Activated naive CD8-positive, alpha-beta T cell treated with anti-CD3 and anti-CD28 coated beads, Interleukin-2, amount 10 ng/mL, durations not matched to agents 7 days and 5 days (primary cell): ENCODE measurements at regions not wholly inside any gene's neighbourhood (a gene's known extent, or its start where the extent isn't known, plus 50 kb on each side); places are given as distances from the start of the nearest gene placed in this dataset.

Experiments used
- ATAC-seq: fragments of 150-1000 bp; cut with Tn5 transposase; one replicate; pipeline ENCODE4 v1.10.0; 2021; ENCODE audit warnings: low read depth, moderate library complexity
- POLR2A ChIA-PET: fragments of 350-600 bp; sonication (Branson Sonifier 250); formaldehyde crosslinking; loops from one replicate; lab custom pipeline; 2021; ENCODE audit warnings: antibody characterized with exemption; lab: Charles Lee
- DNase-seq: peaks from one replicate; pipeline ENCODE4 v3.0.0; 2021
- H3K27ac Mint-ChIP-seq: one replicate; pipeline ENCODE4 v1.8.0; 2022; ENCODE audit warnings: mild to moderate bottlenecking, mixed read lengths
- H3K27me3 Mint-ChIP-seq: one replicate; pipeline ENCODE4 v1.8.0; 2022; ENCODE audit warnings: mild to moderate bottlenecking, moderate library complexity, mixed read lengths
- H3K36me3 Mint-ChIP-seq: one replicate; pipeline ENCODE4 v1.8.0; 2021; ENCODE audit warnings: mild to moderate bottlenecking, mixed read lengths
- H3K4me1 Mint-ChIP-seq: one replicate; pipeline ENCODE4 v1.8.0; 2021; ENCODE audit warnings: mixed read lengths
- H3K4me3 Mint-ChIP-seq: one replicate; pipeline ENCODE4 v1.8.0; 2022; ENCODE audit warnings: mild to moderate bottlenecking, moderate library complexity, mixed read lengths
- H3K9me3 Mint-ChIP-seq: one replicate; pipeline ENCODE4 v1.8.0; 2021; ENCODE audit warnings: mixed read lengths

- Mint-ChIP-seq H3K4me1 (peaks cover 11% of the 10 kb centered on the region), H3K27ac (no peak overlapping the region), H3K9me3 (peaks cover 1% of the 10 kb centered on the region), H3K36me3 (peaks cover 1% of the 10 kb centered on the region), H3K27me3 (no peaks in the 10 kb centered on the region), H3K4me3 (no peak overlapping the region)
- ATAC-seq (no peak), DNase-seq (no peak)
- POLR2A ChIA-PET, result no interaction called here
These were observed 425.2 kb downstream of the COG6 start for GRCh38 chr13:40080676-40081075.

GRCh38 chr13:40082639-40083038, 427.2 kb downstream of the COG6 start:
- POLR2A ChIA-PET, result no interaction called here
- ATAC-seq (no peak), DNase-seq (no peak)
- H3K4me3 Mint-ChIP-seq, result no peak overlapping the region
- H3K36me3 Mint-ChIP-seq, result peaks cover 1% of the 10 kb centered on the region
- H3K9me3 Mint-ChIP-seq, result peaks cover 1% of the 10 kb centered on the region
- H3K27ac Mint-ChIP-seq, result no peak overlapping the region
- H3K4me1 Mint-ChIP-seq, result peaks cover 7% of the 10 kb centered on the region
- H3K27me3 Mint-ChIP-seq, result no peaks in the 10 kb centered on the region

DNA sequence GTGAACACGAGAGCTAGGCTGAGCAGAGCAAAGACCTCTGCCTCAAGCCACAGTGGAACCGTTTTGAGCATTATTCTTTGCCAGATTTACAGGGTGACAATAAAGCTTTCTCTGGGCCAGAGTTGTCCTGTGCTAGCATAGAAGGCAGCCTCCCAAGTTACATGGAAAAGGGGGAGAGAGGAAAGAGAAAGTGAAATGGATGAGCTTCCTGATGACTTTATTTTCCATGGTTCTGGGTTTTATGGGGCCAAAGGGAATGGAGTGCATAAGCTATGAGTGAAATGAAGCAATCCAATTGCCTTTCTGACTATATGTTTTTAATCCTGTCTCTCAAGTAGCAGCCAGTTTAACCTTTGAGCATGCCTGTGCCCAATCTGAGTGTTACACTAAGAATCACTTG, 428.4 kb downstream of the COG6 start:
- H3K9me3 Mint-ChIP-seq, result peaks cover 1% of the 10 kb centered on the region
- ATAC-seq (no peak), DNase-seq (no peak)
- H3K27me3 Mint-ChIP-seq, result no peaks in the 10 kb centered on the region
- H3K4me1 Mint-ChIP-seq, result no peaks in the 10 kb centered on the region
- H3K4me3 Mint-ChIP-seq, result no peak overlapping the region
- POLR2A ChIA-PET, result interaction anchor here (0.7 to 1.3 kb wide), 2 partner anchors 12 to 18 kb away, joined by 3 read pairs; no protein-coding TSS in a partner anchor
- H3K36me3 Mint-ChIP-seq, result no peaks in the 10 kb centered on the region
- no peak overlapping the region for H3K27ac Mint-ChIP-seq

GRCh38 chr13:40084934-40085333, 429.5 kb downstream of the COG6 start:
- Mint-ChIP-seq H3K4me3 (no peak overlapping the region), H3K27me3 (no peaks in the 10 kb centered on the region), H3K36me3 (no peaks in the 10 kb centered on the region), H3K9me3 (peaks cover 1% of the 10 kb centered on the region), H3K4me1 (no peaks in the 10 kb centered on the region), H3K27ac (no peak overlapping the region)
- POLR2A ChIA-PET, result no interaction called here
- DNase-seq (no peak), ATAC-seq (no peak)

DNA sequence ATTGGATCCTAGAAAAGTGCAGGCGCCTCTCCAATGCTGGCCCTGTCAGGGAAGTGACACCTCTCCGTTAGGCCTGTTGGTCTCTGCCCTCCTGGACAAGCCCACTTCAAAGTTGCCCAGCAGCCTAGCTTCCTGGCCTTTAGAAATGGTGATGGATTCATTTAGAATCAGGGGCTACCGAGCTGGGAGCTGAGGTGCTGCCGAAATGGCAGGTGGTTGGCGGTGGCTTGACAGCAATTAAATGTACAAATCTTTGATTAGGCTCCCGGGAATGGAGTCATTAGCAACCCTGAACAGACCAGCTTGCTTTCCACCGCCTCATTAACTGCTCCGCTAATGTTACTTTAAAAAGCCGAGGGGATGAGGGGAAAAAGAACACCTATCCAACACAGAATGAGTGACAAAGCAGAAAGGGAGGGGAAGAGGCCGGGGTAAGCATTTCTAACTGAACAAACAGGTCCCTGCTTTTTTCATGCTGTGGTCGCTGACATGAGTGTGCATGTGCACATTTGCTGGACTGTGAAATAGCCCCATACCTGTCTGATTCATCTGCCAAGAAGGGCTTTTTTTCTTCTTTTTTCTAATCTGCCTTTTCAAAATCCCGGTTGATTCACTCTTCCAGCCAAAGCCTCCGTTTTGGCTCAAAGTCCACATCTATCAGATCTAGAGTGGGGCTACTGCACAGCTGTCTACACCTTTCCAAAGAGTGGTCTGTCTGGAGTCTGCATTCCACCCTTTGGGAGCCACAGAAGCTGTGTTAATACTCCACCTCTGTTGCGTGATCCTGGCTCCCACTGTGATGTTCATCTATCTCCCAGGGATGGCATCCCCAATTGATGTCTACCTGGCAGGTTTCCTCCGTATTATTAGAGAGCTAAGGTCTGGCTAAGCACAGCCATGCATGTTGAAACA, 431.9 kb downstream of the COG6 start:
- H3K4me3 Mint-ChIP-seq, result no peak overlapping the region
- H3K9me3 Mint-ChIP-seq, result no peaks in the 10 kb centered on the region
- POLR2A ChIA-PET, result no interaction called here
- H3K4me1 Mint-ChIP-seq, result no peaks in the 10 kb centered on the region
- ATAC-seq, result no peak
- no peaks in the 10 kb centered on the region for H3K27me3 Mint-ChIP-seq
- H3K36me3 Mint-ChIP-seq, result no peaks in the 10 kb centered on the region
- H3K27ac Mint-ChIP-seq, result no peak overlapping the region
- no peak for DNase-seq

- Mint-ChIP-seq H3K27ac (no peak overlapping the region), H3K4me3 (no peak overlapping the region), H3K36me3 (peaks cover 8% of the 10 kb centered on the region), H3K4me1 (peaks cover 15% of the 10 kb centered on the region), H3K27me3 (no peaks in the 10 kb centered on the region), H3K9me3 (peaks cover 8% of the 10 kb centered on the region)
- ATAC-seq (no peak), DNase-seq (no peak)
- POLR2A ChIA-PET, result no interaction called here
These were observed 438.6 kb downstream of the COG6 start for GRCh38 chr13:40094056-40094455.

- ATAC-seq (no peak), DNase-seq (no peak)
- POLR2A ChIA-PET, result interaction anchor here (1.2 to 1.3 kb wide), 2 partner anchors 12 to 92 kb away, joined by 3 to 7 read pairs; no protein-coding TSS in a partner anchor
- Mint-ChIP-seq H3K36me3 (peaks cover 13% of the 10 kb centered on the region), H3K27me3 (no peaks in the 10 kb centered on the region), H3K4me3 (no peak overlapping the region), H3K27ac (peak overlapping the region; percentile 54), H3K4me1 (peaks cover 15% of the 10 kb centered on the region), H3K9me3 (peaks cover 13% of the 10 kb centered on the region)
These were observed 440.4 kb downstream of the COG6 start for GRCh38 chr13:40095695-40096356.

- ATAC-seq (peak; percentile 98), DNase-seq (no peak)
- Mint-ChIP-seq H3K27ac (peak overlapping the region; percentile 54), H3K4me1 (peaks cover 19% of the 10 kb centered on the region), H3K4me3 (no peak overlapping the region), H3K36me3 (peaks cover 17% of the 10 kb centered on the region), H3K27me3 (no peaks in the 10 kb centered on the region), H3K9me3 (peaks cover 17% of the 10 kb centered on the region)
- POLR2A ChIA-PET, result interaction anchor here (0.6 to 1.3 kb wide), 3 partner anchors 13 to 91 kb away, joined by 3 to 7 read pairs (median 4); no protein-coding TSS in a partner anchor
These were observed 441.0 kb downstream of the COG6 start for GRCh38 chr13:40096357-40096901.

DNA sequence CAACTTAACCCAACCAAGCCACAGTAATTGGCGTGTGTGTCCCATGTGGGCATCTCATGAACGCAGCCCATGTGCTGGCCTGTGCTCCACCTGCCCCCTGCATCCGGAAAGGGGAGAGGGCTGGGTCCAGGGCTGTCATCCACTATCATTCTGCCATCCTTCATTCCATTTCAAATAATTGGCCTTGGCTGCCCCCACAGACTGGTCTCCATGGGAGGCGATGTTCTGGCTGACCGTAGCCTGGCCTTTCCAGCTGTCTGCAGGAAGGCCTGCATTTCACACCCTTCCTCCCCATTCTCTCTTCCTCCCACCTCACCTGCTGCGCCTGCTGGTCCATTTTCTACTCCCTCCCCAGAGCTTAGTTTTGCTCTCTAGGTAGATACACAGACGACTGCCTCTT, 442.8 kb downstream of the COG6 start:
- Mint-ChIP-seq H3K27ac (peak overlapping the region; percentile 27), H3K9me3 (peaks cover 17% of the 10 kb centered on the region), H3K4me3 (no peak overlapping the region), H3K36me3 (peaks cover 17% of the 10 kb centered on the region), H3K4me1 (peaks cover 27% of the 10 kb centered on the region), H3K27me3 (no peaks in the 10 kb centered on the region)
- POLR2A ChIA-PET, result interaction anchor here (0.6 kb wide), 1 partner anchor 673 kb away, joined by 3 read pairs; no protein-coding TSS in a partner anchor
- DNase-seq (no peak), ATAC-seq (no peak)

DNA sequence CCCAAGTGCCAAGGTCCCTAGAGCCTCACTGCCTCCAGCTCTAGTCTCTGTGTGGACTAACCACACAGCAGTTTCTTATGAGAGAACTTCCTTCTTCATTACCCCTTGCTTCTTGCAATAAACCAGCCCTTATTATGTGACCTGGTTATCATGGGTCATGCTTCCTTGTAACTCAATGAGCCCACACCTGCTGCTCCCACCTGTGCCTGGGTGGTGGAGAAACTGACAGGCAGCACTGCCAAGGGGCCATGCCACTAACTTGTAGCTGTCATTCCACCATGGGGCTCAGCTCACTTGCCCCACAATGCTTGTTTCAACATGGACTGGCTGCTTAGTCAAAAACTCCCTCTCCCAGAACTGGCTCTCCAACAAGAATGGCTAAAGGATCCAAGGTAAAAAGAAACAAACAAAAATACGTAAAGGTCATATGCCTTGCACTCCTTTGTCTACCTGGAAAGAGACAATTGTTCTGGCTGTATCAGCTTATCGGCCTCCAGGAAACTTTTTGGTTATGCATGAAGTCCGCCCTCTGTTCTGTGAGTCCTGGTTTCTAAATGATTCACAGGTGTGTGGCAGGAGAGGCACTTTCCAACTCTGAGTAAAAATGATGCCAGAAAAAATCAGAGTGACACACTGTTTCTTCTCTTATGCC, 446.4 kb downstream of the COG6 start:
- peaks cover 17% of the 10 kb centered on the region for H3K9me3 Mint-ChIP-seq
- H3K36me3 Mint-ChIP-seq, result peaks cover 17% of the 10 kb centered on the region
- DNase-seq (no peak), ATAC-seq (peak; percentile 35)
- H3K4me3 Mint-ChIP-seq, result no peak overlapping the region
- no peaks in the 10 kb centered on the region for H3K27me3 Mint-ChIP-seq
- POLR2A ChIA-PET, result interaction anchor here (0.5 kb wide), 1 partner anchor 18 kb away, joined by 3 read pairs; no protein-coding TSS in a partner anchor
- peak overlapping the region; percentile 58 for H3K27ac Mint-ChIP-seq
- H3K4me1 Mint-ChIP-seq, result peaks cover 25% of the 10 kb centered on the region

DNA sequence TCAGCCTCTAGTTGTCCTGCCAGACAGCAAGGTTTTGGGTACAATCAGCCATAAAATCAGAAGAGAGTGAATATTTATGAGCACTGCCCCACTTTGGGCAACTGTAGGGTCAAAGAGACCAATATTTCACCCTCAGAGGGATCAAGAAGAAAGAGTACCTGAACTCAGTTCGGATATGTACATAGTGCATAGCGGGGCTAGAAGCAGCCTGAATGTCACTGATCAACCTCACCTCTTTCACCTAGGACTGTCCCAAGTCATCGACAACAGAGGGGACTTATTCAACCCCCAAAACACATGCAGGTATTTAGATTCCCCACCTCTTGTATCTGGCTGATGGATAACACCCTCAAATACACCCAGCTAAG, 446.9 kb downstream of the COG6 start:
- no peak overlapping the region for H3K27ac Mint-ChIP-seq
- H3K4me3 Mint-ChIP-seq, result no peak overlapping the region
- DNase-seq, result no peak
- H3K4me1 Mint-ChIP-seq, result peaks cover 22% of the 10 kb centered on the region
- no peaks in the 10 kb centered on the region for H3K27me3 Mint-ChIP-seq
- POLR2A ChIA-PET, result interaction anchor here (0.5 kb wide), 1 partner anchor 18 kb away, joined by 3 read pairs; no protein-coding TSS in a partner anchor
- H3K36me3 Mint-ChIP-seq, result peaks cover 17% of the 10 kb centered on the region
- ATAC-seq, result no peak
- H3K9me3 Mint-ChIP-seq, result peaks cover 17% of the 10 kb centered on the region

GRCh38 chr13:40102854-40103253, 447.4 kb downstream of the COG6 start:
- H3K36me3 Mint-ChIP-seq, result peaks cover 17% of the 10 kb centered on the region
- DNase-seq (peak; percentile 34), ATAC-seq (peak; percentile 44)
- peaks cover 20% of the 10 kb centered on the region for H3K4me1 Mint-ChIP-seq
- POLR2A ChIA-PET, result no interaction called here
- H3K9me3 Mint-ChIP-seq, result peaks cover 17% of the 10 kb centered on the region
- H3K27me3 Mint-ChIP-seq, result no peaks in the 10 kb centered on the region
- H3K27ac Mint-ChIP-seq, result peak overlapping the region; percentile 55
- H3K4me3 Mint-ChIP-seq, result no peak overlapping the region

GRCh38 chr13:40103864-40104263, 448.4 kb downstream of the COG6 start:
- Mint-ChIP-seq H3K4me1 (peaks cover 20% of the 10 kb centered on the region), H3K36me3 (peaks cover 11% of the 10 kb centered on the region), H3K4me3 (no peak overlapping the region), H3K9me3 (peaks cover 11% of the 10 kb centered on the region), H3K27ac (no peak overlapping the region), H3K27me3 (no peaks in the 10 kb centered on the region)
- POLR2A ChIA-PET, result no interaction called here
- DNase-seq (no peak), ATAC-seq (no peak)
